ENCODE measurements at regions not wholly inside any gene's neighbourhood (a gene's known extent, or its start where the extent isn't known, plus 50 kb on each side); places are given as distances from the start of the nearest gene placed in this dataset.

DNA sequence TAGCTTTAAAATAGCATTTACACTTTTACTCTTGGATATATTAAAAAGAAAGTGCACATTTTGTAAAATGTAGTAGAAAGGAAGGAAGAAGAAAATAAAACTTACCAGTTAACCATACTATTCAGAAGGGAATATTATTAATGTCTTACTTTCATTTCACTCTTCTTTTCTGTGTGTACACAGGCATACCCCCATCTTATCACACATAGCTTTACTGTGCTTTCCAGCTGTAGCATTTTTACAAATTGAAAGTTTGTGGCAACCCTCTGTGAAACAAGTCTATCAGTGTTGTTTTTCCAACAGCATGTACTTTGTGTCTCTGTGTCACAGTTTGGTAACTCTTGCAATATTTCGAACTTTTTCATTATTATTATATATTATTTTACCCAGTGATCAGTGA lies 314.5 kb downstream of the UTRN start:
- TF ChIP-seq, protein P1, sequence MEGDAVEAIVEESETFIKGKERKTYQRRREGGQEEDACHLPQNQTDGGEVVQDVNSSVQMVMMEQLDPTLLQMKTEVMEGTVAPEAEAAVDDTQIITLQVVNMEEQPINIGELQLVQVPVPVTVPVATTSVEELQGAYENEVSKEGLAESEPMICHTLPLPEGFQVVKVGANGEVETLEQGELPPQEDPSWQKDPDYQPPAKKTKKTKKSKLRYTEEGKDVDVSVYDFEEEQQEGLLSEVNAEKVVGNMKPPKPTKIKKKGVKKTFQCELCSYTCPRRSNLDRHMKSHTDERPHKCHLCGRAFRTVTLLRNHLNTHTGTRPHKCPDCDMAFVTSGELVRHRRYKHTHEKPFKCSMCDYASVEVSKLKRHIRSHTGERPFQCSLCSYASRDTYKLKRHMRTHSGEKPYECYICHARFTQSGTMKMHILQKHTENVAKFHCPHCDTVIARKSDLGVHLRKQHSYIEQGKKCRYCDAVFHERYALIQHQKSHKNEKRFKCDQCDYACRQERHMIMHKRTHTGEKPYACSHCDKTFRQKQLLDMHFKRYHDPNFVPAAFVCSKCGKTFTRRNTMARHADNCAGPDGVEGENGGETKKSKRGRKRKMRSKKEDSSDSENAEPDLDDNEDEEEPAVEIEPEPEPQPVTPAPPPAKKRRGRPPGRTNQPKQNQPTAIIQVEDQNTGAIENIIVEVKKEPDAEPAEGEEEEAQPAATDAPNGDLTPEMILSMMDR (IDR thresholded peaks at IDR 0.05), result no peak
- no peak for TF ChIP-seq POLR2A (IDR thresholded peaks at IDR 0.05)
